ENCODE measurements at regions not wholly inside any gene's neighbourhood (a gene's known extent, or its start where the extent isn't known, plus 50 kb on each side); places are given as distances from the start of the nearest gene placed in this dataset.

DNA sequence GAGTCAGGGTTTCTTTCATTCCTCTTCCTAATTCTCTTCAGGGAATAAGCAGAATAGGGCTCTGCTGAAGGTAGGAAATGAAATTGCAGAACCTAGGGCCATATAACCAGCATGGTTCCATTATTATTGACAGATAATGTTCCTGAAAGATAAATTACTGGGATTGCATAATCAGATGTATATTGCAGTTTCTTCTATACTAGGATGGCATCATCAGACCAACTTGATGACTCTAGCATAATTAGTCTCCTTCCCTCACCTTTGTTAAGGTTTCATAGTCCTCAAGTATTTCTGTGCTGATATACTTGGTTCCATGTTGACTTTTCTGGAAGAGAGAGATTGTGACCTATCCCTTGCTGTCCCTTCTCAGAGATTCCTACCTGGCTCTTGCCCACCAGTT is 492.3 kb upstream of the LCORL start:
- intact Hi-C loops (cut with DNase I) = no loop called here
- ATAC-seq (no peak), DNase-seq (ENCODE audit: low spot score) (no peak)

DNA sequence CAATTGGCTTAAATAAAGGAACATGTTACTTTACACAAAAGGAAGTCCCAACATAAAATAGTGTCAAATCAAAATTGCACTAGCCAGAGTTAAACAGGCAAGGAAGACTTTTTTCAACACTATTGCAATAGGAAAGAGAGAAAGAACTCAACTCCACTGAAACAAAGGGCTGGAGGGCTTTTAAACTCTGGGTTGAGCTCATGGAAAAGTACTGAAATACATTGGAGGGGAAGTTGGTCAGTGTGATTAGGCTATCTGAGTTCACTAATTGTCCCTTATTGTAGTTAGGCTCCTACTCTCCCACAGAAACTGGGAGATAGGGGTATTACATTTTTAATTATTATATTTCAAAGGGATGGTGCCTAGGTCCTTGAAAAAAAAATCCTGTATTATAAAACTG is 491.2 kb upstream of the LCORL start:
- ATAC-seq (no peak), DNase-seq (ENCODE audit: low spot score) (no peak)
- intact Hi-C loops (cut with DNase I) = no loop called here

DNA sequence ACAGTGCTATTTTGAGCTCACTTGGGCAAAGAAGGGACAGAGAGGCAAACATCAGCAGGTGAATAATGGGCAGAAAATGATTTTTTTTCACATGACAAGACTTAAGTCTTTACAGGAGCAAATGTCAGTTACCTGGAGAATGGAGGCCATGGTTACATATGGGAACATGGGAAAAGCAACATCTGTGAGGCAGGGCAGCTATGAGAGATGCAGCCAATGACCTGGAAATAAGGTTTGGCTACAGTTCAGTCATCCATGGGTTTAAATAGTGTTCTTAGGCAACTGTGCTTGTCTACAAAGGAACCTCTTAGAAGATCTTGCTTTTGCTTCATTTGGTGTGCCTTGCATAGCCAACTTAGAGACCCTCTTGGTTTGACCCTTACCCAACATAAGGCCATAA is 490.2 kb upstream of the LCORL start:
- intact Hi-C loops (cut with DNase I) = no loop called here
- no peak for DNase-seq (ENCODE audit: low spot score)
- ATAC-seq = no peak

DNA sequence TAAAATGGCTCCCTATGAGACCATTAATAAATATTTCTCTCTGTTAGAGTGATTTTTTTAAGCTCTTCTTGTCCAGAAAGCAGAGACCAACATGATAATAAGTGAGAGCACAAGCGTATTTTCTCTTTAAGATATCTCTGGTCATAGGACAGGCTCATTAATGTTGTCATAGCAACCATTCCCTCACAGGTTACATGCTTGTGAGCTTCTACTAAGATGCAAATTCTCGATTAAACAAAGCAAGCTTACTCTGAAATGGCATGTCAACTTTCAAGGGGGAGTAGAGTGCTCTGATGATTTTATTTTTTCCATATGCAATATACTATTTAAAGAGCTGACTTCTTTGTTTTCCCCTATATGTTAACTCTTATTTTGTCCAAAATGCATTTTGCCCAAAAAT is 487.2 kb upstream of the LCORL start:
- DNase-seq (ENCODE audit: low spot score) (no peak), ATAC-seq (no peak)
- intact Hi-C loops (cut with DNase I) = loop anchor here (5.0 kb wide), 1 partner anchor 1914 kb away; no protein-coding TSS in a partner anchor

DNA sequence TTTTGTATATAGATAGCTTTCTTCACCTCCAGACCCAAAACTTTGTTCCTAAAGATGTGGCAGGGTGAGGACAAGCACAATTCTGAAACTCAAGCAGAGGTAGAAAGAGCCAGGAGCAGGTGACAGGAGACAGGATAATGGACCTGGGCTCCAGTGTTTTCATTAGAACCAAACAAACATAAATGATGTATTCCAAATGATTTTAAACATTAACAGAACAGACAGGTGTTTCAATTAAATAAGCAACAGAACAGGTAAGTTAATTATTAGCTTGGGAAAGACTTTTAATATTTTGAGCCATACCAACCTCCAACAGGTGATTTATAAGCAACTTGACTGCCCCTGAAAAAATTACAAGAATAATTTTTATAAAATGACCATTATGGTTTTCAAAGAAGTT is 459.4 kb upstream of the LCORL start:
- DNase-seq (ENCODE audit: low spot score) = no peak
- intact Hi-C loops (cut with DNase I) = no loop called here
- no peak for ATAC-seq

DNA sequence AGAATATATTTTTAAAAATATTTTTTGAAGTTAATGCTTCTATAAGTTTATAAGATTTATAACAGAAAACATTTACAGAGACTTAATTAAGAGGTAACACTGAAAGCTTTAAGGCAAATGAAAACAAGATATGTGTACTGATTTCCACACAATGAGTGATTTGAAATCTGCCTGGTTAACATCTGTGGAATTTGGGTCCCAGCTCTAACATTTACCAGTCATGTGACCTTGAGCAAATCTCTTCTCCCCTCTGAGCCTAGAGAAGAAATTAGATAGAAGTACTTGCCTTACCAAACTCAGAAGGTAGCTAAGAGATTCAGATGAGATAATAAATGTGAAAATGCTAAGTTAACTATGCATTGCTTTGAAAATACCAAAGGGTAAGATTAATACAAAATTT is 458.8 kb upstream of the LCORL start:
- ATAC-seq (no peak), DNase-seq (ENCODE audit: low spot score) (no peak)
- intact Hi-C loops (cut with DNase I) = no loop called here

DNA sequence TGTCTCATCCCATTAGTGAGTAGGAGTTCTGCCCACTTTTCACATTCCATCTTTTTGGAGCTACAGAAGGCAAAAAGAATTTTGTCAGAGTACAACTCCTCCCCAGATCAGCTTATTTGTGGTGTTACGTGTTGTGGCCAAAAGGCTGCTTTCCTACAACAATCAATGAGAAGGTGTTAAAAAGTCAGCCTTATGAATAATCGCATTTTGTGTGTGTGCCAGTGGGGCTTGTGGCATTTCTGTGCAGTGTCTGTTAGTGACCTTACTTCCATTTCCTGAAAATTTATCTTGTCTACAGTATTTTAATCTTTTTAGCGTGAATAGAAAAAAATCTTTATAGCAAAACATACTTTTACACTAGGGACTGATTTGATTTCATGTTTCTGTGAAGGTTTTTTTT is 458.3 kb upstream of the LCORL start:
- DNase-seq (ENCODE audit: low spot score) (no peak), ATAC-seq (no peak)
- intact Hi-C loops (cut with DNase I) = no loop called here

DNA sequence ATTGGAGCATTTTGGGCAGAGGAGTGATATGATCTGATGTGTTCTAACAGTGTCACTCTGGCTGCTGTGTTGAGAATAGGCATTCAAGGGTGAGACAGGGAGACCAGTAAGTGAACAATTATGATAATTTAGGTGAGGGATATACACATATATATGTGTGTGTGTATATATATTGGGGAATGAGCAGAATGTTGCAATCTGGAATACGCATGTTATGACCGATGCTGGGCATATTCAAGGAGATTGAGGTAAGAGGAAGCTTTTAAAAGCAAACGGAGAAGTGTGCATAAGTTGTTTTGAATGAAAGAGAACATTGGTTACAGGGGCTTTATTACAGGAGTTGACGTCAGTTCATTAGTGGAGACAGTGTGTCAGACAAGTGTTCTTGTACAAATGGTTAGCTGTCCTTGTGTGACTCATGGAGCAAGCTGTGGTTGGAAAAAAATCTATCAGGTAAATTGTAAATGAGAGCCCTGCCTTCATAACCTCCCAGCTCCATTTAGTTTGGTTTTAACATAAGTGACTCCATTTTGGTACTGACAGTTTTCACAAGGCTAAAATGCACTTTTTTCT is 442.5 kb upstream of the LCORL start:
- ATAC-seq (no peak), DNase-seq (ENCODE audit: low spot score) (no peak)
- intact Hi-C loops (cut with DNase I) = no loop called here

DNA sequence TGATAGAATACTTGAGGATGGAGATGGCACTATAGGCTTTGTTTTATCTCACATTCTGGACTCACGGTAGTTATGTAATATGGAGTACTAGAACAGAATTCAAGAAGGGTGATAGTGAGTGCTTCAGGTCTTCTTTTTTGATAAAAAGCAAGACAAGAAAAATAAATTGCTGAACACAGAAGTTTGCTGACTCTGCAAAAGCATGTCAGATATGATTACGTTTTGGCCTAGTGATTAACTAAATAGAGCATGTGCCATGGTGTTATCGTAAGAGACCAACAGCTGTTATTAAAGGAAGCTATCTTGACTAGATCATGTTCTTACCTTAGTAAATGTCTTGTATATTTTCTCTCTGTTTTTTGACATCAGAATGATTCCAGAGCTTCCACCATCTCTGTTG is 436.9 kb upstream of the LCORL start:
- ATAC-seq (no peak), DNase-seq (ENCODE audit: low spot score) (no peak)
- intact Hi-C loops (cut with DNase I) = no loop called here

DNA sequence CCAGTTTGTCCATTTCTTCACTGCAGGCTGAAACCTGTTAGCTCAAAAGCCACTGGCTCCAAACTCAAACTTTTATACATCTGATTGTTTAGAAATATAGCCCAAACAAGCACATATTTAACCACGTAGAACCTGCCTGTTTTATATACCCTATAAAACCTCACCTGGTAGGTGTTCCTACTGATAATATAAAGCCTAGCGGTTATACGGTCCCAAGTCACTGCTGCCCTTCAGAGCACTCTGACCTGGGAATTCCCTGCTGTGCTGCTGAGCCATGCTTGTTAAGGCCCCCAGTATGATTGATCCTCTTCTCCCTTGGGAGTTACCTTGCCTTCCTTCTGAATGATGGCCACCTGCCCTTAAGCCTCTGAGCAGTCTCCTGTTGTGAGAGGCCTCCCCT is 432.8 kb upstream of the LCORL start:
- ATAC-seq = no peak
- intact Hi-C loops (cut with DNase I) = no loop called here

DNA sequence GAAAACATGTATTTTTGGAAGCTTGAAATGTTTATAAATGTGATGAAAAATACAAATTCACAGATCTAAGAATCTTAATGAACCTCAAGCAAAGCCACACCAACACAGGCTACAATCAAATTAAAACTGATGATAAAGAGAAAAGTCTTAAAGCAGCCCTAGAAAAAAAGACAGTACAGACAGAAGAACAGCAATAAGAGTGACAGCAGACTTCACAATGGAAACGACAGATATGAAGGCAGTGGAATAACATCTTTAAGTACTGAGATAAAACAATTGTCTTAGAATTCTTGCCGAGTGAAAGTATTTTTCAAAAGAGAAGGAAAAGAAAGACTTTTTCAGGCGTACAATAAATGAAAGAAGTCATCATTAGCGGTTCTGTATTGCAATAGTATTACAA is 423.6 kb upstream of the LCORL start:
- no peak for ATAC-seq
- DNase-seq (ENCODE audit: low spot score) = no peak
- intact Hi-C loops (cut with DNase I) = no loop called here

More for the DNA sequence above, 432.8 kb upstream of the LCORL start:
- no peak for DNase-seq (ENCODE audit: low spot score)

DNA sequence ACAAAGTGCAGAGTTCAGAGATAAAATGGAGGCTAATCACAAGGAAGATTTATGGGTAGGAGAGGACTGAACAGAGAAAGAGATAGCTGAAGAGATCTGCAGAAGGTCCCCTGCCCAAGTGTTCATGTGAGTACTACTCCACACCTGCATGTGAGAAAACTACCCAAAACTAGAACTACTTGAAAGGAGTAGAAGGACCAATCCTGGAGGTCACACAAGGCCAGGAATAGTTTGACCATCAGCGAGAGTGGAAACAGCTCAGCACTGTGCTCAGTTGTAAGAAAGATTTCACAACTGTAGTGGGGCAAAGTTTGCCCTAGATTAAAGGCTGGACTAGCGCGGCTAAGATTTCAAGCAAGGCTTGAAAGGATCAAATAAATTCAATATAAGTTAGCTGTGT is 422.7 kb upstream of the LCORL start:
- peak; percentile 24 for ATAC-seq

DNA sequence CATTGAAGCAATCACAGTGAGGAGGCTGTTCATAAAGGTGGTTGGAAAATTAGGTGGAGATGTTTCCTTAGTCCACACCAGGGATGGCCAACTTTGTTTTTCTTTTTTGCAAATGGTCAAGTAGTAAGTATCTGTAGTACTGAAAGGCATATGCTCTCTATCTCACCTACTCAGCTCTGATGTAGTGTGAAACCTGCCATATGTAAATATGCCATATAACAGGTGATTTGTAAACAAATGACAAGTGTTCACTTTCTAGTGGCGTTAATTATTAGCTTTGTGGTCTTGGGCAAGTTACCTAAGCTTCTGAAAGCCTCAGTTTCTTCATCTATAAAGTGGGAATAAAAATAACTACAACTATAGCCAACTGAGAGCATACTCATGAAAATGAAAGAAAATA is 421.4 kb upstream of the LCORL start:
- intact Hi-C loops (cut with DNase I) = no loop called here
- DNase-seq (ENCODE audit: low spot score) (no peak), ATAC-seq (no peak)

More for the DNA sequence above, 422.7 kb upstream of the LCORL start:
- DNase-seq (ENCODE audit: low spot score) = no peak
- intact Hi-C loops (cut with DNase I) = no loop called here

DNA sequence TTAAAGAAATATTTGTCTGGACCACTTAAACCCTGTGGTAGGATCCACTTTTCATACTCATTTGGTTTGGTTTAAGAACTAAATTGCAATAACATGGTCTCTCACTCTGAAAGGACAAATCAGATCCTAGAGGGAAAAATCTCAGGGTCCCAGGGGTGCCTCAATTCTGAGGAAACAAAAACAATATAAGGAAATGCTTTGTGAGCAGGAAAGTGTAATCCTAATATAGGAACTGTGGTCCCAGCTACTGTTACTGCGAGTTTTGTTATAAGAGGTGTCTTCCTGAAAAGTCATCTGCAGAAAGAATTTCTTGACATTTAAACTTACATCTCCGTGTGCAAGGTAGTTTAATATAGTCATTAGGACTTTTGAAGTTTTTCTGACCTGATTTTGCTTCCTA is 420.1 kb upstream of the LCORL start:
- no peak for DNase-seq (ENCODE audit: low spot score)
- no peak for ATAC-seq
- intact Hi-C loops (cut with DNase I) = no loop called here

DNA sequence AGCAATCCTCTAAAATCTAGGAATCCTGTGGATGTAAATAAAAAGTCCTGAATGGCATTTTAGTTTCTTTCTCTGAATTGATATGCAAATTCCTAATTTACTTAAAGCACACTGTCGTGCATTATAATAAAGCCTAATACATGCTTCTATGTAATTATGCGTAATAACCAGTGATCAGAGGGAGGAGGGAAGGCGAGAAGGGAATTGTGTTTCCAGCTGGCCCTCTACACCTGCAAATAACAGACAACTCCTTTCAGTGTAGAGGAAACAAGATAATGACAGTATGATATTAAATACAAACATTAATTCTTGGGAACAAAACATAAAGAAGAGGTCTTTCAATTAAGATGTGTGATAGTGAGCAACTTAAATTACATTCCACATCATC is 419.6 kb upstream of the LCORL start:
- DNase-seq (ENCODE audit: low spot score) (no peak), ATAC-seq (no peak)
- intact Hi-C loops (cut with DNase I) = no loop called here

DNA sequence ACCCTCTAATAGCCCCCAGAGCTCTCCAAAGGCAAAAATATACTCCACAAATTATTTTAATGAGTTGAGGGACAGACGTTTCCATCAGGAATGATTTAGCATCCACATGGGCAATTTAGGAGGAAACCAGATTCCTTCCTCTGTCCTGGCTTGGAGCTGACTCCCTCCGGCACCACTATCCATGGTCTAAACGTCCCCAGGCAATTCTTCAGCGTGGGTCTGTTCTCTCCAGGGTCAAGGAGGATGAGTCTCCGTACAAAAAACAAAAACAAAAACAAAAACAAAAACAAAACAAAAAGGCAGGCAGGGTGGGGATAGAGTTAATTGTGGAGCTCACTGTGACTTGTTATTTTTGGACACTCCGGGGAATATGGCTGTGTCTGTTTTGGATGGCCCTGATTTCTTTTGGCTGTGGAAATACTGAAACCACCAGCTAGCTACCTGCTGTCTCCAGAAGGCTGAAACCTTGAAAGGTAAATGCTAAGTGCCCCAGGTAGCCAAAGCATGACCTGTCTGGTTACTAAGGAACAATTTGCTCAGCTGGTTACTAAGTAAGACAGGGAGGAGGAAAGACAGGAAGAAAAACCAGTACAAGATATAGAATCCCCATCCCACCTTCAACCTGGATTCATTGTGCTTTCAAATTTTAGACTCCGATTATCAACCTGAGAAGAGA is 419.1 kb upstream of the LCORL start:
- ATAC-seq (no peak), DNase-seq (ENCODE audit: low spot score) (no peak)
- intact Hi-C loops (cut with DNase I) = no loop called here

DNA sequence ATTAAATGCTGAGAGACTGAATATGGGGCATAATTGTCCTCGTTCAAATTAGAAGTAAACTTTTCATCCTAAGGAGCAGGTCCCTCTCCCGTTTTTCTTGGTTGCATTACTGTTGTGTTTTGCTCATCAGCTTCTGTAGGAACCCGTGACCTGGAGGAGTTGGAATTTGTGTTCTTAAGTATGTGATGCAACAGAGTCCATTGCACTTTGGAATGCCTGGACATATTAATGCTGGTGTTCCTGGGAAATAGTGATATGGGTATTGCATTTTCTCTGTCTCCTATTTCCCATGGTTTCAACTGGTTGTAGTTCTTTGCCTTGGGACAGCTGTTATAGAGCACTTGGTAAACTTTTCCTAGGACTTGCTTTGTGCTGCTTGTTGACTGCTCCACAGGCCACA is 417.8 kb upstream of the LCORL start:
- ATAC-seq (no peak), DNase-seq (ENCODE audit: low spot score) (no peak)
- intact Hi-C loops (cut with DNase I) = no loop called here

DNA sequence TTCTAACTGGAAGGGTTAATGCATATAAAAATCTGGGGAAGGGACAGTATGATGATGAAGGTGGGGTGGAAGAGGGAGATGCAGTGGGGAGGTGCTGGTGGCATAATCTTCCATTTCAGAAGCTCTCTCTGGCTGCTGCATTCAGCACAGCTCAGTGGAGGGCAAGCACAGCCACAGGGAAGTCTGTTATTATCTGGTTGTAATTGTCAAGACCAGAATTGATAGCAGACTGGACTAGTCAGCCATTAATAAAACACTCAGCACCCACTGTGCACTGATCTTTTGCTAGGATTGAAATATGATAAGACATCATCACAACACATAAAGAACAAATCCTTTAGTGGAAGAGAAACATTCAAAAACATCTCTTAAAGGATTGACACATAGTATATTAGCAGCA is 414.2 kb upstream of the LCORL start:
- DNase-seq (ENCODE audit: low spot score) (no peak), ATAC-seq (no peak)
- intact Hi-C loops (cut with DNase I) = no loop called here

DNA sequence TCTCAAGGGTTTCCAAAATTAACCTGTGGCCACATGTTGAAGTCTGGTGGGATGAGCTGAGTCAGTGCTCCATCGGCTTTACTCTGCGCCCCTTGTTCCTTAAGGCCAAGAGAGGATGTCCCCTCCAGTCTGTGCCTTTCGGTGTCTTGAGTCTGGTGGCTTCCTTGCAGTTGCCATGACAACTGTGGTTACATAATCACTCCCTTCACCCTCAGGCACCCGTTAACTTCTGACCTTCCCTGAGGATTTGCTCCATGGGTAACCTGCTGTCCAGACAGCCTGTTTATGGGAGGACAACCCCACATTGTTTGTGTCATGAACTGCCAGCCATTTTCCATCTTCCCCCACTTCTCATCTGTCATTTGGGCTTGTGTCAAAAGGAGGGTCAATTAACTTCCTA is 401.1 kb upstream of the LCORL start:
- intact Hi-C loops (cut with DNase I) = no loop called here
- DNase-seq (ENCODE audit: low spot score) = no peak
- no peak for ATAC-seq

DNA sequence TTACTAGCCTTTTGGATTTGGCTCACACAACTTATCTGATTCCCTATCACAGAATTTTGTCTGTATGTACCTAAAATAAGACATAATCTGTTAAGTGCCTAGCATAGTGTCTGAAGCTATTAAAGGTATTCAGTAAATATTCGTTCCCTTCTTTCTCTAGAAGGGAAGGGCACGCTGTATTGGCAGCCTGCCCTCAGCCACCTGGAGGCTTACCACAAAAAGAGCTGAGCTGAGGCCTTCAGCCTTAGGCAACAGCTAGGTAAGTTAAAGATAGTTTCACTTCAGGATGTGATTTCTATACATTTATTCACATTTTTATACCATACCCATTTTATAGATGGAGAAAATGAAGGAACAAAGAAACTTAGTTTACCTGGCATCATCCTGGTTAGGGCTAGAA is 400.0 kb upstream of the LCORL start:
- intact Hi-C loops (cut with DNase I) = no loop called here
- ATAC-seq = no peak
- DNase-seq (ENCODE audit: low spot score) = no peak

DNA sequence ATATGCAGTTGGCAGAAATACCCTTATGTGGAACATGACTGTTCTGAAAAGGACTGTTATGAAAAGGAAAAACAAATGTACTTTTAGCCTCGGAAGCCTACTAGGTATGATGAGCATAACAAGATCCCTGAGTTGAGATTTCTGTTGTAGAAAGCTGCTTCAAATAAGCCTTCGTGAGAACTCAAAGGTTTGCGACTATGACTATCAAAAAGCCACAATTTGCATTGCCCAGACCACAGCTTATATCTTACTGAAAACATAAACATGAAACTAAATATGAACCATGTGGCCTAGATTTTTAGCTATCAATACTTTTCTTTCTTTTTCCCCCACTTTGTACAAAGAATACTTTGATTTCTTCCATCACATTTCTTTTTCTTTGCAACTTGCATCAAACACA is 398.2 kb upstream of the LCORL start:
- no peak for DNase-seq (ENCODE audit: low spot score)
- intact Hi-C loops (cut with DNase I) = no loop called here
- no peak for ATAC-seq
